ENCODE measurements at regions not wholly inside any gene's neighbourhood (a gene's known extent, or its start where the extent isn't known, plus 50 kb on each side); places are given as distances from the start of the nearest gene placed in this dataset.

- TF ChIP-seq CTCF (IDR thresholded peaks at IDR 0.05; ENCODE audit: extremely low read depth, low read depth, low read length): no peak
- no peaks in the 10 kb centered on the region for H3K27me3 ChIP-seq (ENCODE audit: insufficient read depth, low read length)
- no peak overlapping the region for H3K4me2 ChIP-seq (ENCODE audit: insufficient read depth, low read length)
- H4K20me1 ChIP-seq (ENCODE audit: insufficient read depth, low read length): no peaks in the 10 kb centered on the region
- H2AFZ ChIP-seq (ENCODE audit: low read length): no peak overlapping the region
- H3K4me1 ChIP-seq (ENCODE audit: insufficient read depth, low read length): no peaks in the 10 kb centered on the region
- H3K79me2 ChIP-seq (ENCODE audit: insufficient read depth, low read length): no peaks in the 10 kb centered on the region
- no peaks in the 10 kb centered on the region for H3K9me3 ChIP-seq (ENCODE audit: low read depth, low read length)
- H3K4me3 ChIP-seq (ENCODE audit: insufficient read depth, low read length): no peak overlapping the region
- no peaks in the 10 kb centered on the region for H3K36me3 ChIP-seq (ENCODE audit: insufficient read depth, low read length)
- no peak overlapping the region for H3K27ac ChIP-seq (ENCODE audit: low read depth, low read length)
- DNase-seq (ENCODE audit: insufficient read length, low spot score, missing footprints): no peak
These were observed 195.8 kb upstream of the JUN start for GRCh38 chr1:58979677-58980076.

- Histone ChIP-seq H3K27me3 (ENCODE audit: insufficient read depth, low read length) (no peaks in the 10 kb centered on the region), H2AFZ (ENCODE audit: low read length) (no peak overlapping the region), H3K79me2 (ENCODE audit: insufficient read depth, low read length) (no peaks in the 10 kb centered on the region), H4K20me1 (ENCODE audit: insufficient read depth, low read length) (no peaks in the 10 kb centered on the region), H3K4me2 (ENCODE audit: insufficient read depth, low read length) (no peak overlapping the region), H3K9me3 (ENCODE audit: low read depth, low read length) (no peaks in the 10 kb centered on the region), H3K27ac (ENCODE audit: low read depth, low read length) (no peak overlapping the region), H3K4me1 (ENCODE audit: insufficient read depth, low read length) (no peaks in the 10 kb centered on the region), H3K36me3 (ENCODE audit: insufficient read depth, low read length) (no peaks in the 10 kb centered on the region), H3K4me3 (ENCODE audit: insufficient read depth, low read length) (no peak overlapping the region)
- no peak for TF ChIP-seq CTCF (IDR thresholded peaks at IDR 0.05; ENCODE audit: extremely low read depth, low read depth, low read length)
- no peak for DNase-seq (ENCODE audit: insufficient read length, low spot score, missing footprints)
These were observed 197.5 kb upstream of the JUN start for GRCh38 chr1:58981392-58981791.

- Histone ChIP-seq H3K4me1 (ENCODE audit: insufficient read depth, low read length) (no peaks in the 10 kb centered on the region), H3K79me2 (ENCODE audit: insufficient read depth, low read length) (no peaks in the 10 kb centered on the region), H2AFZ (ENCODE audit: low read length) (no peak overlapping the region), H3K27ac (ENCODE audit: low read depth, low read length) (no peak overlapping the region), H3K4me3 (ENCODE audit: insufficient read depth, low read length) (no peak overlapping the region), H3K9me3 (ENCODE audit: low read depth, low read length) (no peaks in the 10 kb centered on the region), H3K4me2 (ENCODE audit: insufficient read depth, low read length) (no peak overlapping the region), H4K20me1 (ENCODE audit: insufficient read depth, low read length) (no peaks in the 10 kb centered on the region), H3K36me3 (ENCODE audit: insufficient read depth, low read length) (no peaks in the 10 kb centered on the region), H3K27me3 (ENCODE audit: insufficient read depth, low read length) (no peaks in the 10 kb centered on the region)
- no peak for DNase-seq (ENCODE audit: insufficient read length, low spot score, missing footprints)
- no peak for TF ChIP-seq CTCF (IDR thresholded peaks at IDR 0.05; ENCODE audit: extremely low read depth, low read depth, low read length)
These were observed 198.6 kb upstream of the JUN start for GRCh38 chr1:58982259-58982998.

GRCh38 chr1:58983162-58983561 lies 199.3 kb upstream of the JUN start:
- Histone ChIP-seq H3K27ac (ENCODE audit: low read depth, low read length) (no peak overlapping the region), H2AFZ (ENCODE audit: low read length) (no peak overlapping the region), H3K4me1 (ENCODE audit: insufficient read depth, low read length) (no peaks in the 10 kb centered on the region), H3K4me3 (ENCODE audit: insufficient read depth, low read length) (no peak overlapping the region), H3K27me3 (ENCODE audit: insufficient read depth, low read length) (no peaks in the 10 kb centered on the region), H4K20me1 (ENCODE audit: insufficient read depth, low read length) (no peaks in the 10 kb centered on the region), H3K79me2 (ENCODE audit: insufficient read depth, low read length) (no peaks in the 10 kb centered on the region), H3K4me2 (ENCODE audit: insufficient read depth, low read length) (no peak overlapping the region), H3K9me3 (ENCODE audit: low read depth, low read length) (no peaks in the 10 kb centered on the region), H3K36me3 (ENCODE audit: insufficient read depth, low read length) (no peaks in the 10 kb centered on the region)
- TF ChIP-seq CTCF (IDR thresholded peaks at IDR 0.05; ENCODE audit: extremely low read depth, low read depth, low read length): no peak
- no peak for DNase-seq (ENCODE audit: insufficient read length, low spot score, missing footprints)

Data from osteoblast (primary cell).